HCT116 (cell line): ENCODE measurements at regions not wholly inside any gene's neighbourhood (a gene's known extent, or its start where the extent isn't known, plus 50 kb on each side); places are given as distances from the start of the nearest gene placed in this dataset.

Experiments used
- ATAC-seq: fragments of 200-7000 bp; cut with Tn5 transposase; 2 replicates; pipeline ENCODE4 v1.9.1; 2020; ENCODE audit warnings: mild to moderate bottlenecking, moderate library complexity
- BruUV-seq: library from RNA; stranded (reverse); fragments of 400-500 nt; replicated peaks from 2 replicates; lab custom pipeline; 2021; lab: Mats Ljungman, UMichigan
- CTCF ChIA-PET: fragments of 300-600 bp; sonication (Branson Sonifier 250); formaldehyde crosslinking; loops from one replicate; lab custom pipeline; 2021; ENCODE audit warnings: antibody characterized with exemption; lab: Charles Lee
- POLR2A ChIA-PET: fragments of 300-600, 350-600 bp; sonication (Branson Sonifier 250); formaldehyde crosslinking; loops from one replicate; lab custom pipeline; 2021; ENCODE audit warnings: antibody characterized with exemption; lab: Charles Lee
- RAD21 ChIA-PET, 2 experiments: fragments of 300-600 bp; sonication (Branson Sonifier 250); formaldehyde crosslinking; loops; one replicate each; lab custom pipeline; 2023; ENCODE audit warnings: low total read pairs in 2 of 2; ENCODE audit not compliant: uncharacterized antibody in 2 of 2, unreplicated experiment in 2 of 2, low non-redundant PET in 1 of 2; lab: Charles Lee
- DNase-seq: peaks from one replicate; pipeline ENCODE4 v3.0.0-alpha.2; 2010; ENCODE audit warnings: low read depth, low spot score
- H2AFZ ChIP-seq: fragments of 200-600 bp; shearing (Covaris generic), sonication (generic); 2 replicates; pipeline ENCODE4 v1.6.1; 2017; ENCODE audit warnings: low read depth, mixed run types, mixed read lengths, antibody characterized with exemption, low read length; ENCODE audit not compliant: poor library complexity, severe bottlenecking
- H3K27ac ChIP-seq: 2 replicates; pipeline ENCODE4 v1.5.1; 2012; ENCODE audit warnings: low read depth, low read length
- H3K27me3 ChIP-seq: fragments of 200-600 bp; sonication (generic); 2 replicates; pipeline ENCODE4 v1.6.1; 2016; ENCODE audit warnings: mixed run types, low read length, mixed read lengths; ENCODE audit not compliant: insufficient read depth
- H3K36me3 ChIP-seq, 2 experiments: fragments of 200-500 bp in 1 of 2; fragments of 200-600 bp in 1 of 2; sonication (Bioruptor generic) in 1 of 2; sonication (generic) in 1 of 2; 2 replicates each; pipeline versions ENCODE4 v1.5.1 to v1.6.1; 2014 to 2016; ENCODE audit warnings: low read length in 2 of 2, inconsistent platforms in 1 of 2, mixed read lengths in 1 of 2, mixed run types in 1 of 2; ENCODE audit not compliant: insufficient read depth in 2 of 2, control insufficient read depth in 1 of 2
- H3K4me1 ChIP-seq, 2 experiments: fragments of 200-600 bp in 1 of 2; sonication (generic) in 1 of 2; 2 replicates each; pipeline versions ENCODE4 v1.5.1 to v1.6.1; 2012 to 2017; ENCODE audit warnings: low read length in 2 of 2, inconsistent platforms in 1 of 2, mild to moderate bottlenecking in 1 of 2, mixed read lengths in 1 of 2, mixed run types in 1 of 2, moderate library complexity in 1 of 2; ENCODE audit not compliant: insufficient read depth in 2 of 2, control insufficient read depth in 1 of 2
- H3K4me2 ChIP-seq: fragments of 200-600 bp; sonication (generic); 2 replicates; pipeline ENCODE4 v1.6.1; 2017; ENCODE audit warnings: mixed run types, low read length, mixed read lengths
- H3K4me3 ChIP-seq, 2 experiments: fragments of 200-600 bp in 1 of 2; sonication (generic) in 1 of 2; replicated peaks in 1 of 2; 2 replicates each; pipeline ENCODE4 v1.5.1; 2011 to 2016; ENCODE audit warnings: low read length in 2 of 2, control low read depth in 1 of 2, low read depth in 1 of 2, mild to moderate bottlenecking in 1 of 2, mixed read lengths in 1 of 2, mixed run types in 1 of 2
- H3K79me2 ChIP-seq: fragments of 200-600 bp; sonication (generic); 2 replicates; pipeline ENCODE4 v1.6.1; 2017; ENCODE audit warnings: mild to moderate bottlenecking, mixed run types, low read length, moderate library complexity, mixed read lengths; ENCODE audit not compliant: insufficient read depth
- H3K9ac ChIP-seq: fragments of 200-600 bp; sonication (generic); 2 replicates; pipeline ENCODE4 v1.6.1; 2016; ENCODE audit warnings: low read length, mixed read lengths
- H3K9me2 ChIP-seq: fragments of 200-600 bp; sonication (generic), shearing (Covaris generic); 2 replicates; pipeline ENCODE4 v1.6.1; 2017; ENCODE audit warnings: mixed run types, mild to moderate bottlenecking, moderate library complexity; ENCODE audit not compliant: insufficient read depth
- H3K9me3 ChIP-seq, 2 experiments: fragments of 200-500 bp in 1 of 2; fragments of 200-600 bp in 1 of 2; sonication (Bioruptor generic) in 1 of 2; sonication (generic) in 1 of 2; 2 replicates each; pipeline ENCODE4 v1.6.1; 2014 to 2017; ENCODE audit warnings: low read length in 2 of 2, mixed read lengths in 2 of 2, inconsistent platforms in 1 of 2, low read depth in 1 of 2, mild to moderate bottlenecking in 1 of 2, mixed run types in 1 of 2, moderate library complexity in 1 of 2; ENCODE audit not compliant: control insufficient read depth in 1 of 2, insufficient read depth in 1 of 2
- H4K20me1 ChIP-seq: fragments of 200-600 bp; sonication (generic), shearing (Covaris generic); 2 replicates; pipeline ENCODE4 v1.6.1; 2017; ENCODE audit warnings: mixed run types, mild to moderate bottlenecking, moderate library complexity; ENCODE audit not compliant: insufficient read depth
- ATF3 ChIP-seq: IDR thresholded peaks from 2 replicates; pipeline ENCODE4 v1.6.1; 2012
- CBX3 ChIP-seq: IDR thresholded peaks from 2 replicates; pipeline ENCODE4 v1.6.1; 2012; ENCODE audit warnings: low read depth
- CEBPB ChIP-seq: IDR thresholded peaks from 2 replicates; pipeline ENCODE4 v1.6.1; 2012; ENCODE audit warnings: low read depth
- CTCF ChIP-seq, 3 experiments: fragments of 200-600 bp in 1 of 3; sonication (generic) in 1 of 3; IDR thresholded peaks in 2 of 3; conservative IDR thresholded peaks in 1 of 3; 2 replicates each; pipeline ENCODE4 v1.5.1; 2012 to 2017; ENCODE audit warnings: low read depth in 2 of 3, low read length in 2 of 3, antibody characterized with exemption in 1 of 3, borderline replicate concordance in 1 of 3, control low read depth in 1 of 3, mild to moderate bottlenecking in 1 of 3, mixed read lengths in 1 of 3, mixed run types in 1 of 3, moderate library complexity in 1 of 3; ENCODE audit not compliant: insufficient read depth in 1 of 3
- EGR1 ChIP-seq: IDR thresholded peaks from 2 replicates; pipeline ENCODE4 v1.6.1; 2012; ENCODE audit warnings: low read depth
- EZH2 ChIP-seq: fragments of 200-600 bp; sonication (generic); IDR thresholded peaks from 2 replicates; pipeline ENCODE4 v1.6.1; 2017; ENCODE audit warnings: antibody characterized with exemption, mixed run types
- JUND ChIP-seq: IDR thresholded peaks from 2 replicates; pipeline ENCODE4 v1.6.1; 2012
- MAX ChIP-seq: IDR thresholded peaks from 2 replicates; pipeline ENCODE4 v1.6.1; 2012
- SIN3A ChIP-seq: IDR thresholded peaks from 2 replicates; pipeline ENCODE4 v1.6.1; 2012; ENCODE audit warnings: low read depth
- SP1 ChIP-seq: IDR thresholded peaks from 2 replicates; pipeline ENCODE4 v1.6.1; 2012; ENCODE audit warnings: low read depth
- SRF ChIP-seq: IDR thresholded peaks from 2 replicates; pipeline ENCODE4 v1.6.1; 2012; ENCODE audit warnings: low read depth
- TCF7L2 ChIP-seq: IDR thresholded peaks from 2 replicates; pipeline ENCODE4 v1.7.0; 2011; ENCODE audit warnings: borderline replicate concordance, inconsistent platforms; ENCODE audit not compliant: insufficient read depth, insufficient read length; ENCODE audit errors: extremely low read depth
- YY1 ChIP-seq: IDR thresholded peaks from 2 replicates; pipeline ENCODE4 v1.6.1; 2011; ENCODE audit warnings: low read length, low read depth, moderate library complexity, mild to moderate bottlenecking; ENCODE audit not compliant: insufficient replicate concordance; ENCODE audit errors: extremely low read depth
- intact Hi-C: fragments of 100-400 bp; cut with micrococcal nuclease; formaldehyde crosslinking; loops from 2 replicates; pipeline ENCODE4 v1.10.0; 2022
- TF ChIP-seq, protein P1 (sequence below): IDR thresholded peaks from 2 replicates; pipeline ENCODE4 v1.6.1; 2011; ENCODE audit warnings: mild to moderate bottlenecking, low read length, moderate library complexity; ENCODE audit not compliant: insufficient replicate concordance; ENCODE audit errors: extremely low read depth

- Histone ChIP-seq H3K27ac (no peak overlapping the region), H3K9ac (no peak overlapping the region), H3K4me2 (no peak overlapping the region), H3K4me1 (no peaks in the 10 kb centered on the region), H3K79me2 (no peaks in the 10 kb centered on the region), H3K27me3 (no peaks in the 10 kb centered on the region), H4K20me1 (no peaks in the 10 kb centered on the region), H3K9me3 (no peaks in the 10 kb centered on the region), H2AFZ (no peak overlapping the region), H3K4me3 (no peak overlapping the region), H3K9me2 (no peaks in the 10 kb centered on the region), H3K36me3 (no peaks in the 10 kb centered on the region)
- no peak for DNase-seq
- TF ChIP-seq SP1 (no peak), TCF7L2 (no peak), CEBPB (no peak), CBX3 (no peak), ATF3 (no peak), SRF (no peak), MAX (no peak)
- TF ChIP-seq, protein P1, sequence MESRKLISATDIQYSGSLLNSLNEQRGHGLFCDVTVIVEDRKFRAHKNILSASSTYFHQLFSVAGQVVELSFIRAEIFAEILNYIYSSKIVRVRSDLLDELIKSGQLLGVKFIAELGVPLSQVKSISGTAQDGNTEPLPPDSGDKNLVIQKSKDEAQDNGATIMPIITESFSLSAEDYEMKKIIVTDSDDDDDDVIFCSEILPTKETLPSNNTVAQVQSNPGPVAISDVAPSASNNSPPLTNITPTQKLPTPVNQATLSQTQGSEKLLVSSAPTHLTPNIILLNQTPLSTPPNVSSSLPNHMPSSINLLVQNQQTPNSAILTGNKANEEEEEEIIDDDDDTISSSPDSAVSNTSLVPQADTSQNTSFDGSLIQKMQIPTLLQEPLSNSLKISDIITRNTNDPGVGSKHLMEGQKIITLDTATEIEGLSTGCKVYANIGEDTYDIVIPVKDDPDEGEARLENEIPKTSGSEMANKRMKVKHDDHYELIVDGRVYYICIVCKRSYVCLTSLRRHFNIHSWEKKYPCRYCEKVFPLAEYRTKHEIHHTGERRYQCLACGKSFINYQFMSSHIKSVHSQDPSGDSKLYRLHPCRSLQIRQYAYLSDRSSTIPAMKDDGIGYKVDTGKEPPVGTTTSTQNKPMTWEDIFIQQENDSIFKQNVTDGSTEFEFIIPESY: no peak
- no peak for ATAC-seq
- BruUV-seq: no TSS peak
- ChIA-PET RAD21 (no interaction called here), CTCF (no interaction called here), POLR2A (no interaction called here)
- intact Hi-C loops: no loop called here
Measured at GRCh38 chr3:3276630-3277029, 97.1 kb upstream of the CRBN start.

DNA sequence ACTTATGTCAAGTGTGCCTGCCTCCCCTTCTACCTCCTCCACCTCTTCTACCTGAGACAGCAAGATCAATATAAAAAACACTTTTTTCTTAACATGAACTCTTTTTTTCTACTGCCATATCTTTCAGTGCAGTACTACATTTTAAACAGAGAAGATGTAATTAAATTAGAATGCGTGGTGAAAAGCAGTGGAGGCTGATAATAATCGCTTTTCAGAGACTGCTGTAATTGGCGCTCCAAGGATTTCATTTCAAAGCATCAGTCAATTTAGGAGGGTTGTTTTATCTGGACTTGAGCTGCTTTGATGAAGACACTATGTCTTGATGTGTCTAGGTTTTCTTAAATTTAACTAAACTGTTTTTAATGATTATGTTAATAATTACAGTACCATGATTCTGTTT, 85.3 kb upstream of the CRBN start:
- intact Hi-C loops: no loop called here
- ChIA-PET CTCF (no interaction called here), POLR2A (no interaction called here), RAD21 (no interaction called here)
- Histone ChIP-seq H3K4me1 (no peaks in the 10 kb centered on the region), H3K4me3 (no peak overlapping the region), H3K27ac (no peak overlapping the region), H3K79me2 (no peaks in the 10 kb centered on the region), H3K9me2 (no peaks in the 10 kb centered on the region), H3K27me3 (no peaks in the 10 kb centered on the region), H2AFZ (no peak overlapping the region), H3K36me3 (no peaks in the 10 kb centered on the region), H3K4me2 (no peak overlapping the region), H3K9me3 (0 out of 4 replicates have a peak, but pooled peaks cover 0 to under 1% of the 10 kb centered on the region in 2 experiments), H4K20me1 (no peaks in the 10 kb centered on the region), H3K9ac (no peak overlapping the region)
- no TSS peak for BruUV-seq
- ATAC-seq (no peak), DNase-seq (no peak)
- TF ChIP-seq ATF3: no peak
- TF ChIP-seq EZH2: no peak
- no peak for TF ChIP-seq CTCF (IDR thresholded peaks at IDR 0.05 in 2 of 3, conservative IDR thresholded peaks at IDR 0.05 in 1 of 3; ENCODE audit: borderline replicate concordance in 1 of 3, insufficient read depth in 1 of 3, low read depth in 2 of 3, low read length in 2 of 3)
- no peak for TF ChIP-seq CEBPB
- no peak for TF ChIP-seq CBX3
- no peak for TF ChIP-seq EGR1
- no peak for TF ChIP-seq SIN3A
- TF ChIP-seq SRF: no peak
- TF ChIP-seq JUND: no peak
- no peak for TF ChIP-seq YY1
- TF ChIP-seq, protein P1: no peak
